K562 (cell line): ENCODE measurements at regions not wholly inside any gene's neighbourhood (a gene's known extent, or its start where the extent isn't known, plus 50 kb on each side); places are given as distances from the start of the nearest gene placed in this dataset.

Experiments used
- ATAC-seq: fragments of 200-7000 bp; cut with Tn5 transposase; 3 replicates; pipeline ENCODE4 v1.9.1; 2020; ENCODE audit warnings: moderate library complexity
- BruUV-seq: library from RNA; stranded (reverse); fragments of 400-500 nt; replicated peaks from 2 replicates; lab custom pipeline; 2021; lab: Mats Ljungman, UMichigan
- CTCF ChIA-PET: fragments of 300-600 bp; formaldehyde crosslinking; extraction: SDS; loops from one replicate; lab custom pipeline; 2021; ENCODE audit warnings: low intra/inter-chr PET ratio; lab: Yijun Ruan, JAX
- POLR2A ChIA-PET: fragments of 300-600, 350-650 bp; sonication (Branson Sonifier 250); formaldehyde crosslinking; extraction: SDS; loops from one replicate; lab custom pipeline; 2021; ENCODE audit warnings: antibody characterized with exemption, inconsistent platforms; lab: Yijun Ruan, JAX
- DNase-seq, 4 experiments: peaks; one replicate each; pipeline versions ENCODE4 v3.0.0 to v3.0.0-alpha.2; 2011 to 2018; ENCODE audit warnings: low spot score in 3 of 4, mixed read lengths in 3 of 4; ENCODE audit errors: extremely low read depth in 1 of 4
- FAIRE-seq: peaks from 2 replicates; lab custom pipeline; 2011; peaks lifted over from hg19 to GRCh38; lab: Jason Lieb, UNC
- H2AFZ ChIP-seq: 2 replicates; pipeline ENCODE4 v1.6.0; 2011; ENCODE audit warnings: low read depth, low read length, control low read depth, inconsistent platforms
- H3K27ac ChIP-seq: fragments of 200-600 bp; 3 replicates; pipeline ENCODE4 v1.8.0; 2011; ENCODE audit warnings: low read depth, mild to moderate bottlenecking, control low read depth, inconsistent platforms, low read length, moderate library complexity, mixed read lengths; ENCODE audit errors: extremely low read depth
- H3K27me3 ChIP-seq, 2 experiments: fragments of 300-600 bp in 1 of 2; 2 replicates in 1 of 2; 3 replicates in 1 of 2; pipeline versions ENCODE4 v1.6.0 to v1.8.0; 2011; ENCODE audit warnings: inconsistent platforms in 2 of 2, low read length in 2 of 2, mild to moderate bottlenecking in 1 of 2, mixed read lengths in 1 of 2, moderate library complexity in 1 of 2; ENCODE audit not compliant: control insufficient read depth in 2 of 2, insufficient read depth in 2 of 2
- H3K36me3 ChIP-seq: fragments of 300-600 bp; 3 replicates; pipeline ENCODE4 v1.8.0; 2011; ENCODE audit warnings: mild to moderate bottlenecking, low read length, inconsistent platforms; ENCODE audit not compliant: control insufficient read depth, insufficient read depth
- H3K4me1 ChIP-seq, 2 experiments: fragments of 200-600 bp in 1 of 2; replicated peaks in 1 of 2; 2 replicates in 1 of 2; 3 replicates in 1 of 2; pipeline versions ENCODE4 v1.5.1 to v1.8.0; 2011; ENCODE audit warnings: inconsistent platforms in 2 of 2, low read length in 2 of 2, mild to moderate bottlenecking in 1 of 2, mixed read lengths in 1 of 2, moderate library complexity in 1 of 2; ENCODE audit not compliant: control insufficient read depth in 2 of 2, insufficient read depth in 2 of 2
- H3K4me2 ChIP-seq: 2 replicates; pipeline ENCODE4 v1.6.1; 2011; ENCODE audit warnings: low read length, control low read depth, inconsistent platforms, mixed read lengths; ENCODE audit not compliant: insufficient read depth
- H3K4me3 ChIP-seq: fragments of 200-600 bp; sonication (generic), shearing (Covaris generic); 2 replicates; pipeline ENCODE4 v1.5.1; 2016; ENCODE audit warnings: control low read depth, inconsistent platforms
- H3K79me2 ChIP-seq: fragments of 200-600 bp; 3 replicates; pipeline ENCODE4 v1.8.0; 2011; ENCODE audit warnings: low read length, inconsistent platforms; ENCODE audit not compliant: control insufficient read depth, insufficient read depth
- H3K9ac ChIP-seq, 2 experiments: 2 replicates each; pipeline versions ENCODE4 v1.6.0 to v1.6.1; 2011; ENCODE audit warnings: low read depth in 2 of 2, low read length in 2 of 2, control low read depth in 1 of 2, inconsistent platforms in 1 of 2, mild to moderate bottlenecking in 1 of 2, mixed read lengths in 1 of 2; ENCODE audit not compliant: insufficient read depth in 1 of 2
- H3K9me1 ChIP-seq: one replicate; pipeline ENCODE4 v1.6.0; 2011; ENCODE audit warnings: inconsistent platforms, mild to moderate bottlenecking, low read length, moderate library complexity; ENCODE audit not compliant: control insufficient read depth, insufficient read depth
- H3K9me3 ChIP-seq: replicated peaks from 2 replicates; pipeline ENCODE4 v1.5.1; 2011; ENCODE audit warnings: low read depth, low read length, inconsistent platforms; ENCODE audit not compliant: control insufficient read depth, insufficient read depth
- H4K20me1 ChIP-seq: replicated peaks from 2 replicates; pipeline ENCODE4 v1.6.1; 2011; ENCODE audit warnings: low read length, inconsistent platforms, mixed read lengths; ENCODE audit not compliant: control insufficient read depth, insufficient read depth
- ELK3 ChIP-seq: fragments of 450-650 bp; formaldehyde crosslinking; IDR thresholded peaks from 2 replicates; pipeline ENCODE4 v1.4.0; 2020; ENCODE audit warnings: mild to moderate bottlenecking
- ERF ChIP-seq: fragments of 450-650 bp; formaldehyde crosslinking; IDR thresholded peaks from 2 replicates; pipeline ENCODE4 v1.4.0; 2020; ENCODE audit warnings: mild to moderate bottlenecking, mixed read lengths
- FOXJ2 ChIP-seq: fragments of 200-800 bp; sonication (Bioruptor generic); IDR thresholded peaks from 2 replicates; pipeline ENCODE4 v1.6.1; 2016; ENCODE audit warnings: missing genetic modification characterization, missing compliant biosample characterization
- MAFF ChIP-seq: IDR thresholded peaks from 2 replicates; pipeline ENCODE4 v1.6.1; 2012; ENCODE audit warnings: low read length, improper control_type of control experiment
- NELFE ChIP-seq: IDR thresholded peaks from 2 replicates; pipeline ENCODE4 v1.6.1; 2011; ENCODE audit warnings: mild to moderate bottlenecking; ENCODE audit not compliant: insufficient read depth, insufficient read length
- POLR2B ChIP-seq: fragments of 450-650 bp; IDR thresholded peaks from 2 replicates; pipeline ENCODE4 v1.6.1; 2018; ENCODE audit warnings: low read depth; ENCODE audit not compliant: partially characterized antibody
- PRMT5 ChIP-seq: sonication (generic); formaldehyde crosslinking; IDR thresholded peaks from 2 replicates; pipeline ENCODE4 v1.5.0; 2020; ENCODE audit warnings: missing genetic modification reagents
- SRSF9 ChIP-seq: fragments of 200-400 bp; formaldehyde crosslinking; IDR thresholded peaks from 2 replicates; pipeline ENCODE4 v1.6.1; 2017; ENCODE audit warnings: low read depth, low read length, borderline replicate concordance
- TAF9B ChIP-seq: fragments of 450-650 bp; IDR thresholded peaks from 2 replicates; pipeline ENCODE4 v1.6.1; 2018; ENCODE audit warnings: mild to moderate bottlenecking; ENCODE audit not compliant: partially characterized antibody
- ZFP30 ChIP-seq: fragments of 250-450 bp; sonication (Bioruptor Pico); IDR thresholded peaks from 2 replicates; pipeline ENCODE4 v1.8.0; 2022; ENCODE audit warnings: moderate library complexity, mild to moderate bottlenecking, inconsistent platforms, borderline replicate concordance
- ZFP36 ChIP-seq: fragments of 150-350 bp; IDR thresholded peaks from 2 replicates; pipeline ENCODE4 v1.6.1; 2018; ENCODE audit warnings: low read length, low read depth; ENCODE audit not compliant: partially characterized antibody
- ZNF263 ChIP-seq: sonication (generic); formaldehyde crosslinking; IDR thresholded peaks from 2 replicates; pipeline ENCODE4 v1.8.0; 2022; ENCODE audit warnings: mild to moderate bottlenecking, missing genetic modification reagents, borderline replicate concordance
- ZNF3 ChIP-seq: fragments of 250-450 bp; sonication (Bioruptor Pico); IDR thresholded peaks from 2 replicates; pipeline ENCODE4 v1.5.0; 2021; ENCODE audit warnings: mild to moderate bottlenecking, moderate library complexity
- ZNF311 ChIP-seq: fragments of 250-450 bp; sonication (Bioruptor Pico); IDR thresholded peaks from 2 replicates; pipeline ENCODE4 v1.4.0; 2020; ENCODE audit warnings: mild to moderate bottlenecking, moderate library complexity
- ZNF766 ChIP-seq: fragments of 200-800 bp; sonication (Bioruptor generic); conservative IDR thresholded peaks from 2 replicates; pipeline ENCODE4 v1.6.1; 2016; ENCODE audit warnings: missing genetic modification characterization, missing compliant biosample characterization
- WGBS: fragments of 100-300 bp; shearing (Covaris generic); methylation state at CpG from one replicate; pipeline ENCODE4 v1.1.6; 2016; ENCODE audit warnings: low coverage, mixed read lengths; ENCODE audit not compliant: insufficient coverage; ENCODE audit errors: missing lambda C conversion rate; 5-methylcytosine and 5-hydroxymethylcytosine counted together
- in situ Hi-C: fragments of 300-500 bp; cut with MboI; formaldehyde crosslinking; loops from 4 replicates; pipeline ENCODE4 v1.15.0; 2018; ENCODE audit warnings: inconsistent platforms, mixed read lengths
- intact Hi-C: fragments of 100-400 bp; cut with micrococcal nuclease; formaldehyde crosslinking; loops from 2 replicates; pipeline ENCODE4 v1.14.2; 2022

GRCh38 chr18:1929720-1930119 is 641.6 kb downstream of the METTL4 start:
- no TSS peak for BruUV-seq
- no peak overlapping the region for H3K4me2 ChIP-seq
- H3K27ac ChIP-seq, result no peak overlapping the region
- intact Hi-C loops (loop anchor here (10.0 kb wide), 1 partner anchor 615 kb away; no protein-coding TSS in a partner anchor), in situ Hi-C loops (no loop called here)
- H3K9me1 ChIP-seq, result no peaks in the 10 kb centered on the region
- H3K9ac ChIP-seq, result no peak overlapping the region
- no peak overlapping the region for H3K4me3 ChIP-seq
- ChIA-PET CTCF (no interaction called here), POLR2A (no interaction called here)
- H3K9me3 ChIP-seq, result no peaks in the 10 kb centered on the region
- TF ChIP-seq ZNF3 (CRISPR knock-in tag) (no peak), SRSF9 (no peak), ERF (CRISPR knock-in tag) (no peak), POLR2B (no peak), ZNF311 (no peak), MAFF (no peak), PRMT5 (CRISPR knock-in tag) (no peak), ZFP36 (no peak), ELK3 (no peak), ZNF263 (no peak), TAF9B (no peak), ZFP30 (CRISPR knock-in tag) (no peak), ZNF766 (CRISPR knock-in tag) (no peak), NELFE (no peak), FOXJ2 (no peak)
- no peak overlapping the region for H2AFZ ChIP-seq
- no peak for ATAC-seq
- no peaks in the 10 kb centered on the region; a peak in 1 of 5 replicates for H3K27me3 ChIP-seq
- no peaks in the 10 kb centered on the region for H3K79me2 ChIP-seq
- FAIRE-seq, result no peak
- H3K4me1 ChIP-seq, result no peaks in the 10 kb centered on the region
- H4K20me1 ChIP-seq, result no peaks in the 10 kb centered on the region
- DNase-seq, result no peak
- WGBS, result 2% methylated on average over 5 of the region's 5 CpGs
- H3K36me3 ChIP-seq, result no peaks in the 10 kb centered on the region
